ENCODE measurements at regions not wholly inside any gene's neighbourhood (a gene's known extent, or its start where the extent isn't known, plus 50 kb on each side); places are given as distances from the start of the nearest gene placed in this dataset.

DNA sequence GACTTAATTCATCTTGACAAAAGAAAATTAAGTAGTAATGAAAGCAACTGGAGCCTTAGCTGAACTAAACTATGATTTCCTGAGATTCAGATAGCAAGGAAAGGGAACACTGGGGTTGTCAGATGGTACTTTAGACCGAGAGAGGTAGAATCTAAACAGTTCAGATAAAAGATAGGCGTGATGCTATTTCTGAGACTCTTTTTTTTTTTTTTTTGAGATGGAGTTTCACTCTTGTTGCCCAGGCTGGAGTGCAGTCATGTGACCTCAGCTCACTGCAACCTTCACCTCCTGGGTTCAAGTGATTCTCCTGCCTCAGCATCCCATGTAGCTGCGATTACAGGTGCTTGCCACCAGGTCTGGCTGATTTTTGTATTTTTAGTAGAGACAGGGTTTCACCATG lies 279.9 kb upstream of the UMPS start:
- peaks cover 0 to 5% (median 0%) of the 10 kb centered on the region in 7 donors for H3K9me3 Mint-ChIP-seq
- peaks cover 4 to 12% (median 10%) of the 10 kb centered on the region in 3 donors for H3K4me1 Mint-ChIP-seq
- no peak overlapping the region for H3K27ac Mint-ChIP-seq
- H3K27me3 Mint-ChIP-seq, result peaks cover 9 to 16% (median 12%) of the 10 kb centered on the region in 3 donors
- DNase-seq, result no peak
- no peaks in the 10 kb centered on the region for H3K36me3 Mint-ChIP-seq
- no peak overlapping the region for H3K4me3 Mint-ChIP-seq
- ATAC-seq (ENCODE audit: low read depth in 2 of 2), result no peak

GRCh38 chr3:124451630-124452317 lies 278.5 kb upstream of the UMPS start:
- ATAC-seq (ENCODE audit: low read depth in 2 of 2) (no peak), DNase-seq (no peak)
- Mint-ChIP-seq H3K27me3 (peaks cover 9 to 16% (median 12%) of the 10 kb centered on the region in 3 donors), H3K36me3 (no peaks in the 10 kb centered on the region), H3K4me3 (no peak overlapping the region), H3K4me1 (peaks cover 4 to 12% (median 10%) of the 10 kb centered on the region in 3 donors), H3K27ac (no peak overlapping the region), H3K9me3 (peaks cover 0 to 5% (median 0%) of the 10 kb centered on the region in 7 donors)

DNA sequence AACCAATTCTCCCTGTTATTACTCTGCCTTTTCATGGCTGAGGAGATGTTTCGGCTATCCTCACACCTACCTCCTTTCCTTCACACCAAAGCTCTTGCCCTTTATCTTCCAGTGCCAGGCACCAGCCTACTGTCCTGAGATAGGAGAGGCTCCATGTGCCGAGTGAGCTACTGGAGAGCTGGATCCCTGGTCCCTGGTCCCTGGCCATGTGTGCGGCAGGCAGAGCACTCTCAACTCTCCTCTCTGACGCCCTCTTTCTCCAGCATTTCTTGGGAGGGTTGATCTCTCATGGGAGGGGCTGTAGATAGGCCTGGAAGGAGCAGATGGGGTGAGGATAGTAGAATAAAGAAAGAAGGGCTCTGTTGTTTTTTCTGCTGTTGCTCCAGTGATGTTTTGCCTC lies 277.1 kb upstream of the UMPS start:
- Mint-ChIP-seq H3K4me3 (no peak overlapping the region), H3K4me1 (peaks cover 4 to 12% (median 10%) of the 10 kb centered on the region in 3 donors), H3K36me3 (no peaks in the 10 kb centered on the region), H3K27me3 (peaks cover 8 to 27% (median 17%) of the 10 kb centered on the region in 3 donors), H3K9me3 (peaks cover 0 to 5% (median 0%) of the 10 kb centered on the region in 7 donors), H3K27ac (no peak overlapping the region)
- DNase-seq (no peak), ATAC-seq (ENCODE audit: low read depth in 2 of 2) (no peak)

DNA sequence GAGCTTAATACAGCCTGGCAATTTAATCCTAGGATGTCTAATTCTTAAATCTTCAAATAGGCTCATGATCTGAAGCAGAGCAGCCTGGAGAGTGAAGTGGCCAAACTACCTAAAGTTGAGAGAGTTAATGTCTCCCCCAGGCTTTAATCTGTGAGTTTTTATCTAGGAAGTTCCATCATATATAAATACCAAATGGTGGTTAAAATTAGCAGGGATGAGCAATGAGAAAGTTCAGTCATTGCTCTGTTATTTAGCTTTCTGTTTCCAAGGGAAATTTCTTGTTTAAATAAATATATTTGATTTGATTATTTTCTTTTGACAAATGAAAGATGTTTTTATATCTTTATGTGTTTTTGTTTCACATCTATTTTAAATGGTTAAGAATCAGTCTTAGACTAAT lies 274.4 kb upstream of the UMPS start:
- Mint-ChIP-seq H3K36me3 (no peaks in the 10 kb centered on the region), H3K9me3 (peaks cover 0 to 5% (median 0%) of the 10 kb centered on the region in 7 donors), H3K4me3 (no peak overlapping the region), H3K27me3 (peaks cover 5 to 25% (median 25%) of the 10 kb centered on the region in 3 donors), H3K4me1 (peaks cover 4 to 12% (median 10%) of the 10 kb centered on the region in 3 donors), H3K27ac (no peak overlapping the region)
- no peak for DNase-seq
- ATAC-seq (ENCODE audit: low read depth in 2 of 2), result no peak

- no peak for DNase-seq
Measured at GRCh38 chr3:124456506-124456905, 273.7 kb upstream of the UMPS start.

DNA sequence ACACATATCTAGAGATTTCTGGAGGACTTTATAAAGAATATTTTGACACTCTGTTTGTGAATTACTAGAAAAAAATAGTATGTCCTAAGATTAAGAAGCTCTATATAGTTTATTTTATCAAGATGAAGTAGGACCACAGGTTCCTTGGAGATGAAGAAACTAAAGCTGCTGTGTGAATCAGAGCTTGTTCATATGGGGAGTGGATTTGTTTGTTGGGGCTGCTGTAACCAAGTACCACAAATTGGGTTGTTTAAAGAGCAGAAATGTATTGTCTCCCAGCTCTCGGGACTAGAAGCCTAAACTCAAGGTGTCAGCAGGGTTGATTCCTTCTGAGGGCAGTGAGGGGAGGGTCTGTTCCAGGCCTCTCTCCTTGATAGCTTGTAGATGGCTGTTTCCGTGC lies 270.6 kb upstream of the UMPS start:
- Mint-ChIP-seq H3K27ac (no peak overlapping the region), H3K4me3 (no peak overlapping the region), H3K36me3 (no peaks in the 10 kb centered on the region), H3K4me1 (no peaks in the 10 kb centered on the region), H3K27me3 (peaks cover 5 to 27% (median 24%) of the 10 kb centered on the region in 3 donors), H3K9me3 (no peaks in the 10 kb centered on the region)
- no peak for DNase-seq
- ATAC-seq (ENCODE audit: low read depth in 2 of 2), result no peak

More at GRCh38 chr3:124456506-124456905, 273.7 kb upstream of the UMPS start:
- no peak for ATAC-seq (ENCODE audit: low read depth in 2 of 2)
- Mint-ChIP-seq H3K27ac (no peak overlapping the region), H3K4me1 (peaks cover 4 to 11% (median 7%) of the 10 kb centered on the region in 3 donors), H3K27me3 (peaks cover 5 to 29% (median 28%) of the 10 kb centered on the region in 3 donors), H3K36me3 (no peaks in the 10 kb centered on the region), H3K4me3 (no peak overlapping the region), H3K9me3 (peaks cover 0 to 5% (median 0%) of the 10 kb centered on the region in 7 donors)

DNA sequence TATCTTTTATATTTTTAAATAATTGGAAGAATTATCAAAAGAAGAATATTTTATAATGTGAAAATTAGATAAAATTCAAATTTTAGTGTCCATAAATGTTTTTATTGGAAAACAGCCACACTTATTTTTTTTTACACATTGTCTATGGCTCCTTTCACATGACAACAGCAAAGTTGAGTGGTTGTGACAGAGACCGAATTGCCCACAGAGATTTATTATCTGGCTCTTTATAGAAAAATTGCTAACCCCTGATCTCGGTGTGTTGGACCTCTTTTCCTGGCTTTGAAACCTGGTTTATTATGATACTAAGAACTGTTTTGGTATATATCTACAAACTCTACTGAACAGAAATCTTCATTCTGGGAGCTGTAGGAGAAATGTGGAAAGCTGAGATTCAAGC lies 269.1 kb upstream of the UMPS start:
- peaks cover 12 to 27% (median 24%) of the 10 kb centered on the region in 3 donors for H3K27me3 Mint-ChIP-seq
- no peaks in the 10 kb centered on the region for H3K9me3 Mint-ChIP-seq
- no peaks in the 10 kb centered on the region for H3K4me1 Mint-ChIP-seq
- no peak for ATAC-seq (ENCODE audit: low read depth in 2 of 2)
- H3K27ac Mint-ChIP-seq, result no peak overlapping the region
- H3K36me3 Mint-ChIP-seq, result no peaks in the 10 kb centered on the region
- DNase-seq, result no peak
- no peak overlapping the region for H3K4me3 Mint-ChIP-seq

DNA sequence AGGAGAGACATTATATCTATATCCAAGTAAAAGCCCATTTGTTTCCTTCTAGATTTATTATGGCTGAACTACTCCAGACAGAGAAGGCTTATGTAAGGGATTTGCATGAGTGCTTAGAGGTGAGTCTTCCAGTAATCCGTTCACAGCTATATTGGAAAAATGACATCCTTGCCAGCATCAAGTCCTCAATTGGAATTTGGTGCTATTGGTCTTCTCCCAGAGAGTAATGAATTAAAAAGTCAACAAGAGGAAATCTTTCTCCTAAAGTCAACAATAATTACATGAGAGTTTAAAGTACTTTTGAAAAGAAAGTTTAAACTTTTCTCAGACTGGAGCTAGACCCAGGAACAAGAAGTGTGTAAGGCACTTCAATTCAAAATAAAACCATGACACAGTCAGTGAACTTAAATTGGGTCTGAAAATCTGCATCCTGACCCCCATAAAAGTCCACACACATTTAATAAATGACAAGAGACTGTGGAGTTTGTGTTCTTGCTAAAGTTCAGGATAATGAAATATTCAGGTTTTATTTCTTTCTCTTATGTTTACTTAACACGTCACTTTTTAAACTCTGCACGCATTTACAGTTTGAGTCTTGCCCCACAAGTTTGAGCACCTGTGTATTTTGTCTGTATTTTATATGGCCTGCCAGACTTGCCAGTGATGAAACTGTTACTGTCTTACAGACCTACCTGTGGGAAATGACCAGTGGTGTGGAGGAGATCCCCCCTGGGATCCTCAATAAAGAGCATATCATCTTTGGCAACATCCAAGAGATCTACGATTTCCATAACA lies 268.2 kb upstream of the UMPS start:
- Mint-ChIP-seq H3K27me3 (peaks cover 12 to 31% (median 27%) of the 10 kb centered on the region in 3 donors), H3K9me3 (no peaks in the 10 kb centered on the region), H3K4me3 (no peak overlapping the region), H3K27ac (no peak overlapping the region), H3K36me3 (no peaks in the 10 kb centered on the region), H3K4me1 (no peaks in the 10 kb centered on the region)
- DNase-seq (no peak), ATAC-seq (ENCODE audit: low read depth in 2 of 2) (no peak)

GRCh38 chr3:124463234-124463633 lies 267.0 kb upstream of the UMPS start:
- ATAC-seq (ENCODE audit: low read depth in 2 of 2), result no peak
- no peak overlapping the region for H3K27ac Mint-ChIP-seq
- no peaks in the 10 kb centered on the region for H3K36me3 Mint-ChIP-seq

DNA sequence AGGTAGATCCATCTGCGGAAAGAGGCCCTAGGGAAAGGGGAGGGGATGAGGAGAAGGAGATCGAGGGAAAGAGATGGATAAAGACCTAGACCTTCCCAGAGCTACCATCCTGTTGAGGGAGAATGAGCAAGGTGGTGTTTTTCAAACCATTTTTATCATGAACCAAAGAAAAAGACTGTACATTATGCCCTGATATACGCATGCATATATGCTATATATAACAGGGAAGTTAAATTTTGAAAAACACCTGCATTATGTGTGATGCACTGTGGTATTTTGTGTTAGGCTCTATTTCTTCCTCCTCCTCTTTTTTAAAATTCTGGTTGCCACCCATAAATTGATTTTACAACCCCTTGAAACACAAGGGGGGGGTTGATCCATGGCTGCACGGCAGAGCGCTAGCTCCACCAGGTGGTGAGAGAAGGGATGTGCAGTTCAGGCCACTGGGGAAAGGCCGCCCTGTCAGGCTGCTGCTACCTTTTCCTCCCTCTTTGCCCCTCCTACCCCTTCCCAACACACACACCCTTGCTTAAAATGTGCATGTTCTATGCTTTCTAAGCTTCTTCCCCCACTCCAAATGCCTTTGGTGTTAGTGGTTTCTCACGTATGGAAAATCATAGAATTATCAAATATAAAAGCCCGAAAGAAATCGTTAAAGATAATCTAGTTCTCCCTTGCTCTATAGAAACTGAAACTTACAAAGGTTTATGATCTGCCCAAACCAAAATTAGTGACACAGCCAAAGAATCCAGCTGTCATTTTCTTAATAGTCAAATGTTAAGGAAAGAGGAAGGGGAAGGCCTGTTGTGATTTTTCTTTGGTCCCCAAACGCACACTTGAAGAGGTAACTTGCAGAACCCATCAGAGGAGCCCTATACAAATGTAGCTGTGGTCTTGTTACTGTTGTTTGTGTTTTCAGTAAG lies 262.0 kb upstream of the UMPS start:
- Mint-ChIP-seq H3K36me3 (no peaks in the 10 kb centered on the region), H3K4me1 (no peaks in the 10 kb centered on the region), H3K9me3 (no peaks in the 10 kb centered on the region), H3K4me3 (no peak overlapping the region), H3K27me3 (peaks cover 4 to 27% (median 26%) of the 10 kb centered on the region in 3 donors), H3K27ac (no peak overlapping the region)
- ATAC-seq (ENCODE audit: low read depth in 2 of 2), result peak in 1 of 2 donors; percentile 32
- no peak for DNase-seq

More at GRCh38 chr3:124463234-124463633, 267.0 kb upstream of the UMPS start:
- Mint-ChIP-seq H3K9me3 (no peaks in the 10 kb centered on the region), H3K4me3 (no peak overlapping the region), H3K27me3 (peaks cover 18 to 29% (median 20%) of the 10 kb centered on the region in 3 donors), H3K4me1 (no peaks in the 10 kb centered on the region)
- no peak for DNase-seq

GRCh38 chr3:124469555-124469954 lies 260.7 kb upstream of the UMPS start:
- Mint-ChIP-seq H3K27ac (no peak overlapping the region), H3K4me3 (no peak overlapping the region), H3K4me1 (no peaks in the 10 kb centered on the region), H3K27me3 (peaks cover 4 to 27% (median 26%) of the 10 kb centered on the region in 3 donors), H3K36me3 (no peaks in the 10 kb centered on the region), H3K9me3 (no peaks in the 10 kb centered on the region)
- ATAC-seq (ENCODE audit: low read depth in 2 of 2) (no peak), DNase-seq (no peak)

- DNase-seq (no peak), ATAC-seq (ENCODE audit: low read depth in 2 of 2) (no peak)
- H3K36me3 Mint-ChIP-seq, result no peaks in the 10 kb centered on the region
- H3K27ac Mint-ChIP-seq, result no peak overlapping the region
- H3K4me3 Mint-ChIP-seq, result no peak overlapping the region
- no peaks in the 10 kb centered on the region for H3K4me1 Mint-ChIP-seq
- H3K27me3 Mint-ChIP-seq, result peaks cover 18 to 47% (median 41%) of the 10 kb centered on the region in 3 donors
- H3K9me3 Mint-ChIP-seq, result peaks cover 0 to 2% (median 0%) of the 10 kb centered on the region in 7 donors
Measured at GRCh38 chr3:124478830-124479229, 251.4 kb upstream of the UMPS start.

DNA sequence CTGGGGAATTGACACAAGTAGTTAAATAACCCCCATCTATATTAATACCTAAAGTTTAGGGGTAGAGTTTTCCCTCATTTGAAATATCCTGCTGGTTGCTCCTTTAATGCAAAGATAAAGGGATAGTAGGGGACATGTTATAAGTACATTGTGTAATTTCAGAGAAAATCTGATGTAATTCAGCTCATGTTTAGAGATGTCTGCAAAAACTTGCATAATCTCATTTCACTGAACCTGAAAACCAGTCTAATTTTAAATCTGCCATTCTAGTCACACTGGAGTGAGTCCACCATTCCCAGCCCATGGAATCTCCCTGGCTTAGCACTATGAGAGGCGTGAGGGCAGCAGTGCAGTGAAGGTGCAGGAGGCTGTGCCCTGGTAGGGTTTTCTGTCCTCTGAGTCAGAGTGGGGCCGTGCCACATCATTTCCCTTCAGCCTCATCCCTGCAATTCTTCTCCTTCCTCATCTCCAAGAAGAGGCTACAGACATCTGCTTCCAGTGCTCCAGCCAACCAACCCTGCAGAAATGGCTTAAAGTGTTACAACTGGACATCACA lies 246.3 kb upstream of the UMPS start:
- ATAC-seq (ENCODE audit: low read depth in 2 of 2), result no peak
- no peaks in the 10 kb centered on the region for H3K36me3 Mint-ChIP-seq

More for the DNA sequence above, 246.3 kb upstream of the UMPS start:
- DNase-seq, result no peak
- Mint-ChIP-seq H3K27me3 (peaks cover 35 to 56% (median 55%) of the 10 kb centered on the region in 3 donors), H3K4me1 (no peaks in the 10 kb centered on the region), H3K4me3 (no peak overlapping the region), H3K27ac (no peak overlapping the region), H3K9me3 (peaks cover 0 to 2% (median 1%) of the 10 kb centered on the region in 7 donors)
